H1 (cell line): ENCODE measurements at regions not wholly inside any gene's neighbourhood (a gene's known extent, or its start where the extent isn't known, plus 50 kb on each side); places are given as distances from the start of the nearest gene placed in this dataset.

Source experiments
- CTCF ChIA-PET: fragments of 300-600 bp; sonication (Branson Sonifier 250); formaldehyde crosslinking; loops from one replicate; lab custom pipeline; 2021; ENCODE audit not compliant: partially characterized antibody; lab: Charles Lee
- POLR2A ChIA-PET: fragments of 300-600 bp; sonication (Branson Sonifier 250); formaldehyde crosslinking; loops from one replicate; lab custom pipeline; 2021; ENCODE audit warnings: inconsistent platforms; ENCODE audit not compliant: partially characterized antibody; lab: Charles Lee
- DNase-seq, 2 experiments: peaks; one replicate each; pipeline versions ENCODE4 v3.0.0 to v3.0.0-alpha.2; 2010 to 2022; ENCODE audit warnings: low spot score in 2 of 2, low read depth in 1 of 2, mixed read lengths in 1 of 2
- FAIRE-seq: peaks from 2 replicates; lab custom pipeline; 2011; peaks lifted over from hg19 to GRCh38; lab: Jason Lieb, UNC
- H2AFZ ChIP-seq: 2 replicates; pipeline ENCODE4 v1.8.1; 2012; ENCODE audit warnings: low read length, inconsistent platforms
- H2AK5ac ChIP-seq: 2 replicates; pipeline ENCODE4 v1.6.1; 2013; ENCODE audit warnings: low read depth, low read length
- H2BK120ac ChIP-seq: replicated peaks from 2 replicates; pipeline ENCODE3; 2013; ENCODE audit warnings: low read depth, low read length, inconsistent platforms
- H2BK12ac ChIP-seq: 2 replicates; pipeline ENCODE4 v1.6.1; 2013; ENCODE audit warnings: low read depth, low read length
- H2BK15ac ChIP-seq: 2 replicates; pipeline ENCODE4 v1.6.1; 2013; ENCODE audit warnings: low read length
- H2BK20ac ChIP-seq: 2 replicates; pipeline ENCODE4 v1.6.1; 2013; ENCODE audit warnings: low read length
- H2BK5ac ChIP-seq: 2 replicates; pipeline ENCODE4 v1.6.1; 2013; ENCODE audit warnings: low read depth, low read length
- H3K14ac ChIP-seq: 2 replicates; pipeline ENCODE4 v1.6.1; 2013; ENCODE audit warnings: inconsistent platforms; ENCODE audit not compliant: insufficient read length
- H3K18ac ChIP-seq: 2 replicates; pipeline ENCODE4 v1.6.1; 2013; ENCODE audit warnings: low read length; ENCODE audit errors: extremely low read depth
- H3K23ac ChIP-seq: 2 replicates; pipeline ENCODE4 v1.6.1; 2013; ENCODE audit warnings: inconsistent platforms; ENCODE audit not compliant: insufficient read length
- H3K23me2 ChIP-seq: 2 replicates; pipeline ENCODE4 v1.6.1; 2013; ENCODE audit warnings: low read depth, low read length
- H3K27ac ChIP-seq: 2 replicates; pipeline ENCODE4 v1.6.1; 2011; ENCODE audit warnings: low read depth, low read length, inconsistent platforms
- H3K27me3 ChIP-seq, 4 experiments: replicated peaks in 1 of 4; 1 replicate in 1 of 4; 2 replicates in 3 of 4; pipeline versions ENCODE4 v1.6.1 to v1.8.1; 2011 to 2013; ENCODE audit warnings: low read length in 3 of 4, mild to moderate bottlenecking in 3 of 4, inconsistent platforms in 2 of 4, mixed read lengths in 2 of 4, moderate library complexity in 1 of 4; ENCODE audit not compliant: control insufficient read depth in 3 of 4, insufficient read depth in 3 of 4; ENCODE audit errors: extremely low read depth in 1 of 4
- H3K36me3 ChIP-seq, 4 experiments: 2 replicates each; pipeline versions ENCODE4 v1.6.1 to v1.8.1; 2011 to 2013; ENCODE audit warnings: mild to moderate bottlenecking in 4 of 4, low read length in 3 of 4, moderate library complexity in 2 of 4, control low read depth in 1 of 4, inconsistent platforms in 1 of 4; ENCODE audit not compliant: insufficient read depth in 4 of 4, control insufficient read depth in 2 of 4
- H3K4ac ChIP-seq: replicated peaks from 2 replicates; pipeline ENCODE3; 2013; ENCODE audit warnings: low read length, low read depth, mixed read lengths, inconsistent platforms; ENCODE audit not compliant: insufficient read length
- H3K4me1 ChIP-seq, 4 experiments: replicated peaks in 1 of 4; 1 replicate in 1 of 4; 2 replicates in 3 of 4; pipeline versions ENCODE4 v1.6.1 to v1.8.1; 2011 to 2013; ENCODE audit warnings: low read length in 3 of 4, inconsistent platforms in 2 of 4, mixed read lengths in 1 of 4; ENCODE audit not compliant: insufficient read depth in 4 of 4, control insufficient read depth in 3 of 4
- H3K4me2 ChIP-seq, 2 experiments: 2 replicates each; pipeline versions ENCODE4 v1.6.1 to v1.8.1; 2011 to 2013; ENCODE audit warnings: low read depth in 2 of 2, low read length in 2 of 2, control low read depth in 1 of 2, inconsistent platforms in 1 of 2, mild to moderate bottlenecking in 1 of 2; ENCODE audit not compliant: insufficient read depth in 1 of 2
- H3K4me3 ChIP-seq, 4 experiments: fragments of 200-600, 300-600 bp in 1 of 4; sonication (generic), shearing (Covaris generic), sonication (Bioruptor Twin) in 1 of 4; 2 replicates each; pipeline versions ENCODE4 v1.5.1 to v1.8.1; 2011 to 2016; ENCODE audit warnings: low read length in 4 of 4, low read depth in 3 of 4, control low read depth in 2 of 4, inconsistent platforms in 2 of 4, mild to moderate bottlenecking in 2 of 4, mixed read lengths in 1 of 4, moderate library complexity in 1 of 4; ENCODE audit not compliant: insufficient read depth in 2 of 4; ENCODE audit errors: extremely low read depth in 1 of 4
- H3K56ac ChIP-seq: replicated peaks from 2 replicates; pipeline ENCODE3; 2013; ENCODE audit warnings: low read depth, mild to moderate bottlenecking, mixed read lengths, low read length, inconsistent platforms; ENCODE audit not compliant: insufficient read length
- H3K79me1 ChIP-seq: 2 replicates; pipeline ENCODE4 v1.6.1; 2013; ENCODE audit warnings: low read depth, low read length, control low read depth
- H3K79me2 ChIP-seq, 2 experiments: 2 replicates each; pipeline versions ENCODE4 v1.6.1 to v1.8.1; 2012 to 2013; ENCODE audit warnings: low read length in 2 of 2, mild to moderate bottlenecking in 2 of 2, inconsistent platforms in 1 of 2; ENCODE audit not compliant: insufficient read depth in 2 of 2, control insufficient read depth in 1 of 2
- H3K9ac ChIP-seq, 4 experiments: replicated peaks in 1 of 4; 1 replicate in 1 of 4; 2 replicates in 3 of 4; pipeline versions ENCODE4 v1.6.1 to v1.8.1; 2011 to 2013; ENCODE audit warnings: low read depth in 3 of 4, low read length in 3 of 4, control low read depth in 2 of 4, mild to moderate bottlenecking in 2 of 4, moderate library complexity in 2 of 4, inconsistent platforms in 1 of 4; ENCODE audit errors: extremely low read depth in 1 of 4
- H3K9me3 ChIP-seq, 2 experiments: 2 replicates each; pipeline versions ENCODE4 v1.6.1 to v1.8.1; 2012 to 2013; ENCODE audit warnings: mild to moderate bottlenecking in 2 of 2, moderate library complexity in 2 of 2, control low read depth in 1 of 2, inconsistent platforms in 1 of 2, low read depth in 1 of 2, low read length in 1 of 2, mixed read lengths in 1 of 2; ENCODE audit not compliant: insufficient read depth in 2 of 2
- H4K20me1 ChIP-seq, 2 experiments: replicated peaks in 1 of 2; 2 replicates each; pipeline versions ENCODE3 to v1.8.1; 2011 to 2013; ENCODE audit warnings: inconsistent platforms in 2 of 2, low read length in 2 of 2, mild to moderate bottlenecking in 1 of 2; ENCODE audit not compliant: insufficient read depth in 2 of 2, control insufficient read depth in 1 of 2
- H4K5ac ChIP-seq: 2 replicates; pipeline ENCODE4 v1.6.1; 2013; ENCODE audit warnings: low read length, low read depth, mixed read lengths, inconsistent platforms; ENCODE audit not compliant: insufficient read length
- H4K8ac ChIP-seq: 2 replicates; pipeline ENCODE4 v1.8.0; 2013; ENCODE audit warnings: mild to moderate bottlenecking, moderate library complexity, low read length, inconsistent platforms; ENCODE audit not compliant: insufficient read depth; ENCODE audit errors: extremely low read depth
- H4K91ac ChIP-seq: replicated peaks from 2 replicates; pipeline ENCODE3; 2013; ENCODE audit warnings: low read length, mixed read lengths, inconsistent platforms; ENCODE audit not compliant: insufficient read length
- GABPA ChIP-seq: IDR thresholded peaks from 2 replicates; pipeline ENCODE4 v1.6.1; 2011; ENCODE audit warnings: mild to moderate bottlenecking, low read length, moderate library complexity, borderline replicate concordance; ENCODE audit not compliant: insufficient read depth
- WGBS, 2 experiments: shearing (Covaris generic) in 1 of 2; methylation state at CpG; one replicate each; pipeline versions ENCODE4 v1.1.6 to v1.1.7; 2013 to 2015; ENCODE audit warnings: low lambda C conversion rate in 2 of 2, mixed read lengths in 2 of 2, inconsistent platforms in 1 of 2, low coverage in 1 of 2, missing lambda C conversion rate in 1 of 2; ENCODE audit not compliant: insufficient replicate concordance in 2 of 2, insufficient coverage in 1 of 2, insufficient read length in 1 of 2; ENCODE audit errors: extremely low coverage in 1 of 2, missing lambda C conversion rate in 1 of 2; 5-methylcytosine and 5-hydroxymethylcytosine counted together

DNA sequence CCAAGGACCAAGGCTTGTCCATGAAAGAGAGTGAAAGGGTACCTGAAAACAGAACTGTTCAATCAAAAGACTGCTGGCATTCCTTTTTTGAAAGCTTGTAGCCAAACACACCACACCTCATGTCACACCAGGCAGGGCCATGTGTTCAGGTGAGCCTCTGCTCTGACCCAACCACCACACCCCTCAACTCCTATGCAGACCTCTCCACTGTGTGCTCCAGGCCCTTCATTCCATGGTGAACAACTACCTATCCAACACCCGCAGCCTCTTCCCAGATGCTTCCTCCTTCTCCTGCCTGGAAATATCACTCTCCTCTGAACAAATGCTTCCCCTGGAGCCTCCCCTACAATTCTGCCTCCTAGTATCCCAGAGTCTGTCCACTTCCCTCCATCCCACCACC is 166.6 kb downstream of the AVL9 start:
- Histone ChIP-seq H3K36me3 (no peaks in the 10 kb centered on the region), H3K18ac (no peak overlapping the region), H3K23ac (no peak overlapping the region), H3K4me3 (no peak overlapping the region), H3K4ac (no peak overlapping the region), H3K56ac (no peak overlapping the region), H3K27ac (no peak overlapping the region), H3K4me2 (no peak overlapping the region), H3K79me2 (no peaks in the 10 kb centered on the region), H2BK20ac (no peak overlapping the region), H3K23me2 (no peaks in the 10 kb centered on the region), H4K5ac (no peak overlapping the region), H3K9me3 (no peaks in the 10 kb centered on the region), H3K4me1 (peaks cover 0 to 2% (median 0%) of the 10 kb centered on the region in 4 experiments; a peak in 1 of 7 replicates), H2BK5ac (no peak overlapping the region), H4K91ac (no peak overlapping the region), H4K20me1 (no peaks in the 10 kb centered on the region), H3K27me3 (no peaks in the 10 kb centered on the region), H3K79me1 (no peaks in the 10 kb centered on the region), H2AK5ac (0 out of 2 replicates have a peak overlapping the region, but pooled peaks have one; percentile 53), H3K14ac (no peak overlapping the region), H4K8ac (no peak overlapping the region), H2BK120ac (no peak overlapping the region), H2AFZ (no peak overlapping the region), H2BK15ac (peak overlapping the region; percentile 81; the same call in 1 of the 2 replicates), H2BK12ac (no peak overlapping the region), H3K9ac (no peak overlapping the region)
- FAIRE-seq = no peak
- POLR2A ChIA-PET = no interaction called here
- CTCF ChIA-PET = no interaction called here
- DNase-seq = no peak
- TF ChIP-seq GABPA = no peak
- 82% methylated on average over 1 of the region's 1 CpG; no CpG with 5 or more reads in 1 of the 2 experiments for WGBS, 2 experiments
